SU-DHL-6 (cell line): ENCODE measurements at regions not wholly inside any gene's neighbourhood (a gene's known extent, or its start where the extent isn't known, plus 50 kb on each side); places are given as distances from the start of the nearest gene placed in this dataset.

ENCODE experiments used
- H2AFZ ChIP-seq: fragments of 200-600 bp; sonication (generic); 2 replicates; pipeline ENCODE4 v1.6.1; 2014; ENCODE audit warnings: low read depth, mild to moderate bottlenecking, moderate library complexity, mixed read lengths, antibody characterized with exemption, low read length; ENCODE audit not compliant: severe bottlenecking
- H3F3A ChIP-seq: fragments of 200-600 bp; shearing (Covaris generic); 2 replicates; pipeline ENCODE4 v1.6.0; 2016; ENCODE audit warnings: antibody characterized with exemption, mild to moderate bottlenecking; ENCODE audit not compliant: insufficient read depth
- H3K27ac ChIP-seq: fragments of 200-600 bp; sonication (generic); 2 replicates; pipeline ENCODE4 v1.5.1; 2016; ENCODE audit warnings: low read depth, mild to moderate bottlenecking, low read length, moderate library complexity, mixed read lengths
- H3K27me3 ChIP-seq: fragments of 200-600 bp; sonication (generic), shearing (Covaris generic); 2 replicates; pipeline ENCODE4 v1.6.0; 2014; ENCODE audit warnings: mild to moderate bottlenecking, low read length
- H3K36me3 ChIP-seq: fragments of 200-600 bp; sonication (generic); 2 replicates; pipeline ENCODE4 v1.6.1; 2014; ENCODE audit warnings: mild to moderate bottlenecking, low read length, mixed read lengths
- H3K4me2 ChIP-seq: fragments of 300-600, 200-600 bp; shearing (Covaris generic), sonication (generic); 2 replicates; pipeline ENCODE4 v1.6.0; 2014; ENCODE audit warnings: low read length, low read depth, mild to moderate bottlenecking; ENCODE audit not compliant: poor library complexity, severe bottlenecking
- H3K4me3 ChIP-seq: fragments of 200-600 bp; sonication (generic); 2 replicates; pipeline ENCODE4 v1.5.1; 2014; ENCODE audit warnings: antibody characterized with exemption, low read length, mild to moderate bottlenecking, mixed read lengths; ENCODE audit not compliant: insufficient read depth, poor library complexity, severe bottlenecking
- H3K79me2 ChIP-seq: fragments of 200-600 bp; sonication (generic); 2 replicates; pipeline ENCODE4 v1.6.1; 2014; ENCODE audit warnings: mild to moderate bottlenecking, low read length, moderate library complexity; ENCODE audit not compliant: insufficient read depth
- H3K9ac ChIP-seq: fragments of 200-600 bp; sonication (generic); 2 replicates; pipeline ENCODE4 v1.7.0; 2014; ENCODE audit warnings: mild to moderate bottlenecking, low read length
- H3K9me2 ChIP-seq: fragments of 200-600 bp; sonication (generic); replicated peaks from 2 replicates; pipeline ENCODE4 v1.6.1; 2014; ENCODE audit warnings: low read length; ENCODE audit not compliant: insufficient read depth
- H3K9me3 ChIP-seq: fragments of 200-600 bp; sonication (generic); 2 replicates; pipeline ENCODE4 v1.6.1; 2014; ENCODE audit warnings: low read length, mixed read lengths; ENCODE audit not compliant: insufficient read depth
- H4K20me1 ChIP-seq: fragments of 200-600 bp; sonication (generic); 2 replicates; pipeline ENCODE4 v1.6.1; 2014; ENCODE audit warnings: low read depth, mild to moderate bottlenecking, antibody characterized with exemption, low read length, moderate library complexity, mixed read lengths
- EZH2phosphoT487 ChIP-seq: fragments of 200-600 bp; sonication (generic), shearing (Covaris generic); conservative IDR thresholded peaks from 2 replicates; pipeline ENCODE4 v1.6.1; 2018; ENCODE audit warnings: mild to moderate bottlenecking, antibody characterized with exemption, low read length, moderate library complexity, mixed read lengths
- TF ChIP-seq, protein P1 (sequence below): fragments of 200-600 bp; sonication (generic); IDR thresholded peaks from one replicate; pipeline ENCODE4 v1.5.1; 2017; ENCODE audit warnings: antibody characterized with exemption, mild to moderate bottlenecking, low read length, moderate library complexity; ENCODE audit not compliant: insufficient read depth, poor library complexity, severe bottlenecking

DNA sequence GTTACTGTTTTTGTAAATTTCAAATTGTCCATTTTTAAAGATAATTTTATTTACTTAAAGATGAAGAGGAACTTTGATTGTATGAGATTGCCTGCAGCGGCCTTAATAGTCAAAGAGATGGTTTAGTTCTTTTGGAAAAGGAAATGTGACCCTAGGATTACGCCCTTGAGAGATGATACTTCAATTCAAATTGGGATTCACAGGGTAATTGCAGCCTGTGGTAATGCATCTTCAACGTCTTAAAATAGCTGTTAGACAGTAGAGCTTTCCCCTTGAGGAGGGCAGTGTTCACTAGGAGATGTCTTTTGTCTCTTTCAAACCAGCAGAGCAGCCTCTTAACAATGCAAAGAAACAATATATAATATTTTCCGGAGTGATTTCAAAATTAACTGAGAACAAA, 127.1 kb downstream of the TAF11L14 start:
- Histone ChIP-seq H3K9me2 (no peaks in the 10 kb centered on the region), H2AFZ (no peak overlapping the region), H3K4me2 (no peak overlapping the region), H3K79me2 (no peaks in the 10 kb centered on the region), H3K4me3 (no peak overlapping the region), H3K9me3 (no peaks in the 10 kb centered on the region), H3K9ac (no peak overlapping the region), H3K27ac (no peak overlapping the region), H3F3A (no peaks in the 10 kb centered on the region), H3K27me3 (no peaks in the 10 kb centered on the region), H3K36me3 (no peaks in the 10 kb centered on the region), H4K20me1 (no peaks in the 10 kb centered on the region)
- no peak for TF ChIP-seq EZH2phosphoT487
- TF ChIP-seq, protein P1, sequence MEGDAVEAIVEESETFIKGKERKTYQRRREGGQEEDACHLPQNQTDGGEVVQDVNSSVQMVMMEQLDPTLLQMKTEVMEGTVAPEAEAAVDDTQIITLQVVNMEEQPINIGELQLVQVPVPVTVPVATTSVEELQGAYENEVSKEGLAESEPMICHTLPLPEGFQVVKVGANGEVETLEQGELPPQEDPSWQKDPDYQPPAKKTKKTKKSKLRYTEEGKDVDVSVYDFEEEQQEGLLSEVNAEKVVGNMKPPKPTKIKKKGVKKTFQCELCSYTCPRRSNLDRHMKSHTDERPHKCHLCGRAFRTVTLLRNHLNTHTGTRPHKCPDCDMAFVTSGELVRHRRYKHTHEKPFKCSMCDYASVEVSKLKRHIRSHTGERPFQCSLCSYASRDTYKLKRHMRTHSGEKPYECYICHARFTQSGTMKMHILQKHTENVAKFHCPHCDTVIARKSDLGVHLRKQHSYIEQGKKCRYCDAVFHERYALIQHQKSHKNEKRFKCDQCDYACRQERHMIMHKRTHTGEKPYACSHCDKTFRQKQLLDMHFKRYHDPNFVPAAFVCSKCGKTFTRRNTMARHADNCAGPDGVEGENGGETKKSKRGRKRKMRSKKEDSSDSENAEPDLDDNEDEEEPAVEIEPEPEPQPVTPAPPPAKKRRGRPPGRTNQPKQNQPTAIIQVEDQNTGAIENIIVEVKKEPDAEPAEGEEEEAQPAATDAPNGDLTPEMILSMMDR, result no peak

DNA sequence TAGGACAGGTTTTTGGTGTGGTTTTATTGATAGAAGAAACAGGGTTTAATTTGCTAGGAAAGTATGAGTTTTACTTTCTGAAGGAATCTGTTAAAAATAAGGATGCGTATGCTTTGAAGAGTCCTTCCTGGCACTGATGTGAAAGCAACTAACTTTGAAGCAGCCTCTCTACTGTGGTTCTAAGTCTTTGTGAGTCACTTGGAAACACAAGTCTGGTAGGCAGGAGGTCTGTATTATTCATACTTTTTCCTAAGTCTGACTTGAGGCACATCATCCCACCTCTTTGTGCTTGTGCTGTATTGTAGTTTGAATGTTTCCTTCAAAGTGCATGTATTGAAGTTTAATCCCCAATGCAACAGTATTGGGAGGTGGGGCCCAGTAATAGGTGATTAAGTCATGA, 129.0 kb downstream of the TAF11L14 start:
- Histone ChIP-seq H4K20me1 (no peaks in the 10 kb centered on the region), H3K9me3 (no peaks in the 10 kb centered on the region), H2AFZ (no peak overlapping the region), H3K9ac (no peak overlapping the region), H3K36me3 (no peaks in the 10 kb centered on the region), H3K4me3 (no peak overlapping the region), H3F3A (no peaks in the 10 kb centered on the region), H3K27ac (no peak overlapping the region), H3K9me2 (no peaks in the 10 kb centered on the region), H3K79me2 (no peaks in the 10 kb centered on the region), H3K4me2 (no peak overlapping the region), H3K27me3 (no peaks in the 10 kb centered on the region)
- TF ChIP-seq EZH2phosphoT487, result no peak
- TF ChIP-seq, protein P1, result no peak

DNA sequence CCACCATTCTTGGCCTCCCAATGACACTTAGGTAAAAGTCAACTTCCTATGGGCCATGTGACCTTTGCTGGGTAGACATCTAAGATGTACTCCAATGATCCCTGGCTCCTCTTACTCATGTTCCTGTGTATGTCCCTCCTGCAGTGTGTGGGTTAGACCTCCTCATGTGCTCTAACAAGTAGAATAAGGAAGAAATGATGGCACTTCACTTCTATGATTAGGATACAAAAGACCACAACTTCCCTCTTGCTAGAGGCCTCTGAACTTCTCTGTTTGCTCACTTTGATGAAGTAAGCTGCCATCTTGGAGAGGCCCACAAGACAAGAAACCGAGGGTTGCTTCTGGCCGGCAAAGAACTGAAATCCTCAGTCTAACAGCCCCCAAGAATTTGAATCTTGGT, 131.8 kb downstream of the TAF11L14 start:
- H3K27ac ChIP-seq, result no peak overlapping the region
- H3K36me3 ChIP-seq, result no peaks in the 10 kb centered on the region
- H3K4me3 ChIP-seq, result no peak overlapping the region
- H3F3A ChIP-seq, result no peaks in the 10 kb centered on the region
- H3K4me2 ChIP-seq, result no peak overlapping the region
- H3K9me3 ChIP-seq, result no peaks in the 10 kb centered on the region
- no peaks in the 10 kb centered on the region for H4K20me1 ChIP-seq
- no peaks in the 10 kb centered on the region for H3K79me2 ChIP-seq
- TF ChIP-seq EZH2phosphoT487, result no peak
- TF ChIP-seq, protein P1, result no peak
- H2AFZ ChIP-seq, result no peak overlapping the region
- no peak overlapping the region for H3K9ac ChIP-seq
- no peaks in the 10 kb centered on the region for H3K9me2 ChIP-seq
- no peaks in the 10 kb centered on the region for H3K27me3 ChIP-seq
